GM21423 (cell line): ENCODE measurements at regions not wholly inside any gene's neighbourhood (a gene's known extent, or its start where the extent isn't known, plus 50 kb on each side); places are given as distances from the start of the nearest gene placed in this dataset.

ENCODE experiments used
- ATAC-seq: cut with Tn5 transposase; IDR thresholded peaks from one replicate; pipeline ENCODE4 v1.9.1; 2021; ENCODE audit warnings: mild to moderate bottlenecking, moderate library complexity; ENCODE audit not compliant: unreplicated experiment

DNA sequence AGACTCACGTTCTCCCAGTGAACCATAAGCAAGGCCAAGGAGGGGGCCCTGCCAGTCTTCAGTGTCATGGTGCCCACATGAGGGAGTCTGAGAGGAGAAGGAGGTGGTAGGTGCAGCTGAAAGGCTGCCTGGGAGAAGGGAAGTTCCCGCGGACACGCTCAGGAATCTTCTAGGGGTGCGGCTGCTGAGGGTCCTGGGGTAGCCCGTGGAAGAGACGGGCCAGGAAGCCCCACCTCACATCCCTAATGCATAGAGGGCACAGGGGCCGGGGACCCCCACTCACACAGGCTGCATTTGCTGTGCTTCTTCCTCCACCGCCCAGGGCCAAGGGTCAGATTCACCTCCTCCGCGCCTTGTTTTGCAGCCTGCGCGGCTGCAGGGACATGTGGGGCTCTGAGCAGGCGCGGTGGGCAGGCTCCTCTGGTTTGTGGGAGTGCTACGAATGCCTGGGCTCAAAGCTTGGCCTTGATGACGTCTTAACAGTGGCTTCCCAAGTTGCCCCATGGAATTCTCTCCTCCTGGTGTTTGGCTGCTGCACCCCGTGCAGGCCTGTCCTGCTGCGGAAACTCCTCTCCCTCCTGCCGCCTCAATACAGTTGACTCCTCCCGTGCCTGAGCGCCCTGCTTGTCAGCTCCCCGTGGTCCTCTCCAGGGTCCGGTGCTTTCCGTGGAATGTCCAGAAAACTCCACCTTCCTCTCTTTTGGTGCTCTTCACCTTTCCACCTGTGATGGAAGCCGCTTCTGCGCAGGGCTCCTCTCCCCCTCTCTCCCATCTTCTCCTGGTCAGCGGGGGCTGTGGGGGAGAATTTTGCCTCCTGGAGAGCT is 95.7 kb downstream of the VAPA start:
- ATAC-seq: no peak

DNA sequence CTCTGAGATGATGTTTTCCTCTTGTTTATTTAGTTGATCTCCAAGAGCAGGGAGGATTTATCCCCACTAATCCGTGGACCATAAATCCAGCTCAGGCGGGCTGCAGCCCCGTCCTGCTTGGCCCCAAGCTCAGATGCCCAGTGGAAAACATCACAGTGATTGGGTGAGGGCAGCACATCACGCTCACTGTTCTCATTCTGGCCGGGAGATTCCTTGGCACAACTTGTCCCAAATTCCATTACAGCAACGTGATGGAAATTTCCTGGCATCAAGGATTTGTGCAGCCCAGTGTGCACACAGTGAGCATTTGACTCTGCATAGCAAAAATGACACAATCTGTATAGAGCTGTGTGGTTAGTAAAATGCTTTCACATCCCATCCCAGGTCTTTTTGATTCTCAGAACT is 96.8 kb downstream of the VAPA start:
- no peak for ATAC-seq

DNA sequence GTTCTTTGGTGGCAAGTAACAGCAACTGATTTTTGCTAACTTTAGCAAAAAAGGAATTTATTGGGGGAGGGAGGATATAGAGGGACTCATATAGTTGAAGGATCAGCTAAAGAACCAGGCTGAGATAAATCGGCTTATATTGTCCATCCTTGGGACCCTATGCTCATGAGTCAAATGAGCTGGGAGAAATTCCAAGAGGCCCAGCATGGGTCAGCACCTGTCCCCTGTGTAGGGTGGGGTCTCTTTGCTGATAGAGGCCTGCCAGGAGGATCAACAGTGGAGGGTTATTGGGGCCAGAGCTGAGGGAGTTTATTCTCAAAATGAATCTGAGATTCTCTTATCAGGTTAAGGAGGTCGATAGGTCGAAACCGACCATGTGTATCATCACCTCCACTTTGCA is 97.2 kb downstream of the VAPA start:
- no peak for ATAC-seq

DNA sequence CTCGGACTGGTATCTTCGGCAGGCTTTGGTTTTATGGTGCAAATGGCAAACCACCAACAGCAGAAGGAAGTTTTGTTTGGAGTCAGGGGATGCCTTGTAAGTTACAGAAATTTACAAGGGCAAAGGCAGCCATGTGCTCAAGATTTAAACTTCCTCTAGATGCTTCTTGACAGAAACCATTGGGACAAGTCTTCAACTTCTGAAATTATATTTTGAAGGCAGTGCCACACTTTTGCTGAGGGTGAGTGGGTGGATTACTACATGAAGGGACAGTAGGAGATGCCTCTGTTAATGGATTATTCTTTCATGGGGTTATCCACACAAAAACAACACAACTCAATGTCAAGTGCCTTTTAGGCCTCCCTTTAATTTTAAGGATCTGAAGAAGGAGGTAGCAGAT is 97.9 kb downstream of the VAPA start:
- no peak for ATAC-seq

GRCh38 chr18:10012526-10012925 is 98.7 kb downstream of the VAPA start:
- no peak for ATAC-seq

DNA sequence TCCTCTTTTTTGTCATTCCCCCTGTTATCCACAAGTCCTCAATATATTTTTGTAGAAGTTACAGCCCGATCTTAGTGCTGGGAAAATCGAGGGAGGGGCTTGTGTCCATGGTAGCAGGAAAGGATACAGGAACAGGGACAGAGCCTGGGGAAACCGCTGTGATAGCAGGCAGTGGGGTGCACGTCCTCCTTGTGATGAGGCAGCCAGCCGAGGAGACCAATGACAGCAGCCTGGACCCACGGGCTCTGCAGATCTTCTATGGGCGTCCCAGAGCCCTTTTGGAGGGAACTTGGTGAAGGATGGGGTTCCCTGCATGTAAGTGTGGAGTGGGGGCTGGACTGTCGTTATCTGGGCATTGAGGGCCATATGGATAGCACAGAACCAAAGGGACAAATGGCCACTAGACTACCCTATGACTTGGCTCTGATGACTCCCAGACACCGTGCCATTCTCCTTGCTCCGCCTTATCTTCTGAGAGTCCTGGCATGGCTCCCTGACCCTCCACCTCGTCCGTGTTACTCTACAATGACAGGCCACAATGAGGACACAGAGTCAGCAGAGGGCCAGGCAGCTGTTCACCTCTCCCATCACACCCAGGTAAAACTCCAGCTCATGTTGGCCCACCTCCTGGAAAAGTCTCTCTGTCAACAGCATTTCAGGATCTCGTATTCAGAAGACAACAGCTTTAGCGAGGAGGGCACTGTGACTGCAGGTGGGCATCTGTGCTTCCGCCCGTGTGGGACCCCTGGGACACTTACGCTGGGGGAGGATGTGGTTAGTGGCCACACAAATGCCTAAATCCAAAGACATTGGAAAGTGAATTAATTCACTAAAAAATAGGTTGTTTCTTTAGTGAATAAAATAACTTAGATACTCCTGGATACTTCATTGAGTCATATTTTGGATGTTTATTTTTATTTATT is 100.1 kb downstream of the VAPA start:
- no peak for ATAC-seq

- ATAC-seq: no peak
Observed at GRCh38 chr18:10015288-10015701, 101.5 kb downstream of the VAPA start.

DNA sequence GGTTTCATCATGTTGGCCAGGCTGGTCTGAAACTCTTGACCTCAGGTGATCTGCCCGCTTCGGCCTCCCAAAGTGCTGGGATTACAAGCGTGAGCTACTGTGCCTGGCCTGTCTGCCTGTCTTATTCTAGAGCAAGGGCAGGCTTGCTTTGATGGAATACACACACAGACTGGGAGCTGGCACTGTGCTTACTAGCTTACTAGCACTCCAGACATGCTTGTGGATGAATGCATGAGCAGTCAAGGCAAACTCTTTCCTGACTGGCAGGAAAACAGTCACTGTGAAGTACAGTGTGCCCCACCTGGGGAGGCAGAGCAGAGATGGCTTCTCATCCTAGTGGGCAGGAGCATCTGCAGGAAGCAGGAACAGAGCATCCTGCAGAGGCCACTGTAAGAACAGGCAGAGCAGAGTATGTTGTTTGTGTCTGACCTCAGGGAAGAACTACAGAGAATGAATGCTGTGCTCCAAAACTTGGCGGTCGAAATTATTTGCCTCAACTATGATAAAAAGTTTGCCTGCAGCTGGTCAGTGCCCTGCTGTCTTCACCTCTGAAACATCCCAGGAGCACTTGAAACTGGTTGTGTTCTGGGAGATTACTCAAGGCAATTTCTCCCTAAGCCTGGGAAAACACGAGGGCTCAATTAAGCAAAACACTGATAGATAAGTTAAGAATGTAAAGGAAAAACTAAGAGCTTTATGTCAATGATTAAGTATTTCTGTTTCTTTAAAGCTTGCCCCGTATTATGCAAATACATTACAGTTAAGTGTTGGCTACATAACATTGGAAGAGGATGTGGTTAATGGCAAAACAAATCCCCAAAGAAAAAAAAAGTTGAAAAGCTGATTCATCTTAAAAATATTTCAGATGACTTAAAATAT is 102.4 kb downstream of the VAPA start:
- no peak for ATAC-seq

GRCh38 chr18:10017043-10017442 is 103.2 kb downstream of the VAPA start:
- ATAC-seq: no peak

GRCh38 chr18:10018289-10018688 is 104.5 kb downstream of the VAPA start:
- ATAC-seq: no peak

DNA sequence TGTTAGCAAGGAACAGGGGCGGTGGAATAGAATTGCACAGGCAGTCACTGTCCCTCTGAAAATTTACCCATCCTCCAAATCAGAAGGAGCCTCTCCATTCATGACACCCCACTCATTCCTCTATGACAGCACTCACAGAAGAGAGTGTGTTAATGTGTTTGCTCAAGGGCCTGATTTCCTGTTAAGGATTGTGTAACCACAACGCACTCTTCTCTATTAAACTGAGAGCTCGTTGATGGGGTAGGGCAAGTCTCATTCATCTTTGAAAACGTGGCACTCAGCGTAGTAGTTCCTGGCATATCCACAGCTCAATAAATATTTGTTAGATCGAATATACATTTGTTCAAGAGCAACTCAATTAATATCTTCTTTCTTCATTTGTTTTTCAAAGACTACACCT is 106.4 kb downstream of the VAPA start:
- ATAC-seq: no peak

GRCh38 chr18:10022365-10022764 is 108.5 kb downstream of the VAPA start:
- ATAC-seq: no peak

- ATAC-seq: no peak
Observed at GRCh38 chr18:10023853-10024570, 110.2 kb downstream of the VAPA start.

- no peak for ATAC-seq
Observed at GRCh38 chr18:10025711-10026670, 112.2 kb downstream of the VAPA start.

DNA sequence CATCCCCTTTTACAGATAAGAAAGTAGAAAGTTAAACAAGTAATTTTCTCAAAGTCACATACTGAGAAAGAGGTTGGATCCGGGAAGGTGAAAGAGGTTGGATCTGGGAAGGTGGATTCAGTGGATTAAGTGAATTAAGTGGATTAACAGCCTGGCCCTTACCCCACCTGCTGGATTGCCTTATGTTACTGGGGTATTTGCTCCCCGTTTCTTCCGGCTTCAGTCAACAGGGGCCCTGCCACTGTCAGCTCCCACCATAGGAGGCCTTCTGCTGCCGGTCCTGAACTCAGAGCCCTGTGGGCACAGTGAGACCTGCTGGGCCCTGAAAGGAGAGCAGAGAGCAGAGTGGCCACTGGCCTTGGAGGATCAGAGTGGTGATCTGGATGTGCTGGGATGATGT is 113.2 kb downstream of the VAPA start:
- ATAC-seq: no peak

DNA sequence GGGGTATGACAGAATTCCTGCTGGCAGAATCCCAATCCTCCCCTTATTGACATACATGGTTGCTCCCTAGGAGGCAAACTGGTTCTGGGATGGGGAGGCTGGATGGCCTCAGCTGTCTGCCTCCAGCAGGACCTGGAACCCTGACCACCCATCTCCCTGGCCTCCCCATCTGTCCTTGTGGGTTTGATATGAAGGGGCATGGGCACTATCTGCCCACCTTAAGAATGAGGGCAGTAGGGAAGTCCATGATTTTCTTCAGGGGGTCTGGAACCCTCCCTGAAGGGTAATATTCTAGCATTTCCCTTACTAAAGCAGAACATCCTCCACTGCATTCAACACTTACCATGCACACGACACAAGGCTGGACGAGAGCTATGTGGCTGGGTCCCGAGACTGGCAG is 113.6 kb downstream of the VAPA start:
- ATAC-seq: no peak

DNA sequence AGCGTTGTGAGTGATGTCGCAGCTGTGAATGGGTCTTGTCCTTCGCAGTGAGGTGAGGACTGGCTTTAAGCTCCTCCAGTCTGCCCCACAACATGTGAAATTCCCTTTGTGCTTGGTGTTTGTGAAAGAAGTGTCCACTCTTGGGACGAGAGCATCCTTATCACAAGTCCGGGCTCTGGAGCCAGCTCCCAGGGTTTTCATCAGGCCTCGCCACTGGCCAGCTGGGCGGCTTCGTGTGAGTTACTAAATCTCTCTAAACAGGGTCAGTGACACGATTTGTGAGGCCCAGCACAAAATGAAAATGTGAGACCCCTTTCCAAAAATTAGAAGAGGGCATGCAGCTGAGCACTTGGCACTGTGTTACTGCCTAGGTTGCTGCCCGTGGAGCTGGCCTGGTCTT is 115.9 kb downstream of the VAPA start:
- ATAC-seq: no peak

DNA sequence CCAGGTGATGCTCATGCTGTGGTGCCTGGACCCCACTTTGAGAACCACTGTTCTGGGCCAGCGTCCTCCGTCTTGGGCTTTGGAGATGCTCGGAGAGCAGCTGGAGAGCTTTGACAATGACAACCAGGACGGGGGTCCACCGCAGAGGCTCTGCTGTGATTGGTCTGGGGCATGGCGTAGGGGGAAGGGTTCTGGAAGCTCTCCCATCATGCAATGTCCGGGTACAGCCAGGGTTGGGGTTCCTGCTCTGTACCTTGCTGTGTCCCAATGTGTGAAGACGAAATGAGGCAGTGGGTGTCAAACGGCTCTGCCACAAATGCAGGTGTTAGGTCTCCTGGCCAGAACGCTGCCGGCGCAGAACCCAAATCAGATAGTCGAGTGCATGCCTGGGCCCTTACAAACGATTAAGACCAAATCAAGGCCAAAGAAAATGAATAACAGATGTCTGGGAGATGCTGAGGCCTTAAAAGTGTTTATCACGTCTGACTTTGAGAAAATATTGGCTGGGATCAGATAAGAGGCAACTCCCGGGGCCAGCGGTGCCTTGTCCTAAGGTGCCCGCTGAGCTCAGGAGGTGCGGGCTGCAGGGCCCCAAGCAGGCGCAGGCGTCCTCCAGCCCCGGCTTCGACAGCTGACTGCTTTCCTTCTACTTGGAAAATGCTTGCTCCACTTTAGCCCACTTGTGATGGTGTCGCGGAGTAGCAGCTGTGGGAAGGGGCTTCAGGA is 117.2 kb downstream of the VAPA start:
- ATAC-seq: no peak
